HAP-1 (cell line): ENCODE measurements at regions not wholly inside any gene's neighbourhood (a gene's known extent, or its start where the extent isn't known, plus 50 kb on each side); places are given as distances from the start of the nearest gene placed in this dataset.

Experiments used
- DNase-seq, 2 experiments: peaks; one replicate each; pipeline ENCODE4 v3.0.0-alpha.2; 2016 to 2020; ENCODE audit warnings: low spot score in 2 of 2
- H3K27me3 ChIP-seq: fragments of 250-450 bp; sonication (Bioruptor Pico); 2 replicates; pipeline ENCODE4 v1.5.1; 2020; ENCODE audit warnings: low read depth, mild to moderate bottlenecking, moderate library complexity
- H3K36me3 ChIP-seq: fragments of 250-450 bp; sonication (Bioruptor Pico); replicated peaks from 2 replicates; pipeline ENCODE4 v1.5.1; 2020; ENCODE audit warnings: mild to moderate bottlenecking
- H3K4me1 ChIP-seq: fragments of 250-450 bp; sonication (Bioruptor Pico); 2 replicates; pipeline ENCODE4 v1.5.1; 2020; ENCODE audit warnings: mild to moderate bottlenecking
- H3K4me3 ChIP-seq: fragments of 250-450 bp; sonication (Bioruptor Pico); 2 replicates; pipeline ENCODE4 v1.5.1; 2020; ENCODE audit warnings: mild to moderate bottlenecking, moderate library complexity
- H3K9me3 ChIP-seq: fragments of 250-450 bp; sonication (Bioruptor Pico); 2 replicates; pipeline ENCODE4 v1.5.1; 2020; ENCODE audit warnings: mild to moderate bottlenecking, moderate library complexity
- in situ Hi-C: fragments of 300-500 bp; cut with MboI; formaldehyde crosslinking; loops from 3 replicates; pipeline ENCODE4 v1.14.3; 2020; ENCODE audit warnings: low sequenced_read_pairs, inconsistent platforms, mixed read lengths

GRCh38 chr10:44068716-44069482 lies 316.0 kb downstream of the CXCL12 start:
- Histone ChIP-seq H3K27me3 (no peaks in the 10 kb centered on the region), H3K9me3 (no peaks in the 10 kb centered on the region), H3K4me3 (no peak overlapping the region), H3K4me1 (no peaks in the 10 kb centered on the region), H3K36me3 (no peaks in the 10 kb centered on the region)
- DNase-seq: no peak
- in situ Hi-C loops: no loop called here

GRCh38 chr10:44067432-44067831 lies 317.5 kb downstream of the CXCL12 start:
- H3K4me3 ChIP-seq: no peak overlapping the region
- no peaks in the 10 kb centered on the region for H3K27me3 ChIP-seq
- H3K9me3 ChIP-seq: no peaks in the 10 kb centered on the region
- H3K36me3 ChIP-seq: no peaks in the 10 kb centered on the region
- H3K4me1 ChIP-seq: no peaks in the 10 kb centered on the region
- in situ Hi-C loops: no loop called here
- no peak for DNase-seq

- no peak for DNase-seq
- Histone ChIP-seq H3K4me3 (no peak overlapping the region), H3K36me3 (no peaks in the 10 kb centered on the region), H3K4me1 (no peaks in the 10 kb centered on the region), H3K27me3 (no peaks in the 10 kb centered on the region), H3K9me3 (no peaks in the 10 kb centered on the region)
- in situ Hi-C loops: no loop called here
Measured at GRCh38 chr10:44066527-44067255, 318.2 kb downstream of the CXCL12 start.

GRCh38 chr10:44065788-44066526 lies 318.9 kb downstream of the CXCL12 start:
- no peaks in the 10 kb centered on the region for H3K9me3 ChIP-seq
- in situ Hi-C loops: no loop called here
- no peak overlapping the region for H3K4me3 ChIP-seq

GRCh38 chr10:44064987-44065787 lies 319.7 kb downstream of the CXCL12 start:
- no peak overlapping the region for H3K4me3 ChIP-seq
- H3K36me3 ChIP-seq: no peaks in the 10 kb centered on the region
- in situ Hi-C loops: no loop called here
- H3K27me3 ChIP-seq: no peaks in the 10 kb centered on the region
- H3K9me3 ChIP-seq: no peaks in the 10 kb centered on the region
- no peak for DNase-seq
- no peaks in the 10 kb centered on the region for H3K4me1 ChIP-seq

More at GRCh38 chr10:44065788-44066526, 318.9 kb downstream of the CXCL12 start:
- Histone ChIP-seq H3K36me3 (no peaks in the 10 kb centered on the region), H3K27me3 (no peaks in the 10 kb centered on the region), H3K4me1 (no peaks in the 10 kb centered on the region)
- no peak for DNase-seq

- Histone ChIP-seq H3K4me1 (no peaks in the 10 kb centered on the region), H3K9me3 (no peaks in the 10 kb centered on the region), H3K36me3 (no peaks in the 10 kb centered on the region), H3K4me3 (no peak overlapping the region), H3K27me3 (no peaks in the 10 kb centered on the region)
- DNase-seq: no peak
- in situ Hi-C loops: no loop called here
Measured at GRCh38 chr10:44064317-44064716, 320.6 kb downstream of the CXCL12 start.

- Histone ChIP-seq H3K9me3 (no peaks in the 10 kb centered on the region), H3K4me1 (no peaks in the 10 kb centered on the region), H3K4me3 (no peak overlapping the region), H3K27me3 (no peaks in the 10 kb centered on the region), H3K36me3 (no peaks in the 10 kb centered on the region)
- in situ Hi-C loops: no loop called here
- no peak for DNase-seq
Measured at GRCh38 chr10:44063686-44064085, 321.2 kb downstream of the CXCL12 start.

GRCh38 chr10:44060719-44061118 lies 324.2 kb downstream of the CXCL12 start:
- H3K9me3 ChIP-seq: no peaks in the 10 kb centered on the region
- no peaks in the 10 kb centered on the region for H3K4me1 ChIP-seq
- DNase-seq: no peak
- H3K36me3 ChIP-seq: no peaks in the 10 kb centered on the region
- no peak overlapping the region for H3K4me3 ChIP-seq
- in situ Hi-C loops: no loop called here
- no peaks in the 10 kb centered on the region for H3K27me3 ChIP-seq

- no peaks in the 10 kb centered on the region for H3K36me3 ChIP-seq
- no peaks in the 10 kb centered on the region for H3K9me3 ChIP-seq
- in situ Hi-C loops: no loop called here
- no peaks in the 10 kb centered on the region for H3K4me1 ChIP-seq
- no peak overlapping the region for H3K4me3 ChIP-seq
- DNase-seq: no peak
- no peaks in the 10 kb centered on the region for H3K27me3 ChIP-seq
Measured at GRCh38 chr10:44060221-44060620, 324.7 kb downstream of the CXCL12 start.

GRCh38 chr10:44058259-44058658 lies 326.6 kb downstream of the CXCL12 start:
- no peak overlapping the region for H3K4me3 ChIP-seq
- in situ Hi-C loops: no loop called here
- DNase-seq: no peak

GRCh38 chr10:44056967-44057805 lies 327.7 kb downstream of the CXCL12 start:
- DNase-seq: no peak
- Histone ChIP-seq H3K4me1 (no peaks in the 10 kb centered on the region), H3K9me3 (no peaks in the 10 kb centered on the region), H3K27me3 (no peaks in the 10 kb centered on the region), H3K36me3 (no peaks in the 10 kb centered on the region), H3K4me3 (no peak overlapping the region)
- in situ Hi-C loops: no loop called here

More at GRCh38 chr10:44058259-44058658, 326.6 kb downstream of the CXCL12 start:
- Histone ChIP-seq H3K4me1 (no peaks in the 10 kb centered on the region), H3K36me3 (no peaks in the 10 kb centered on the region), H3K27me3 (no peaks in the 10 kb centered on the region), H3K9me3 (no peaks in the 10 kb centered on the region)

- Histone ChIP-seq H3K4me3 (no peak overlapping the region), H3K9me3 (no peaks in the 10 kb centered on the region), H3K36me3 (no peaks in the 10 kb centered on the region), H3K27me3 (no peaks in the 10 kb centered on the region), H3K4me1 (no peaks in the 10 kb centered on the region)
- no peak for DNase-seq
- in situ Hi-C loops: no loop called here
Measured at GRCh38 chr10:44056206-44056605, 328.7 kb downstream of the CXCL12 start.

- Histone ChIP-seq H3K4me1 (no peaks in the 10 kb centered on the region), H3K36me3 (no peaks in the 10 kb centered on the region), H3K27me3 (no peaks in the 10 kb centered on the region), H3K9me3 (no peaks in the 10 kb centered on the region), H3K4me3 (no peak overlapping the region)
- DNase-seq: no peak
- in situ Hi-C loops: no loop called here
Measured at GRCh38 chr10:44054046-44054445, 330.9 kb downstream of the CXCL12 start.
